K562 (cell line): ENCODE measurements at regions not wholly inside any gene's neighbourhood (a gene's known extent, or its start where the extent isn't known, plus 50 kb on each side); places are given as distances from the start of the nearest gene placed in this dataset.

Experiments used
- ATAC-seq: fragments of 200-7000 bp; cut with Tn5 transposase; 3 replicates; pipeline ENCODE4 v1.9.1; 2020; ENCODE audit warnings: moderate library complexity
- BruUV-seq: library from RNA; stranded (reverse); fragments of 400-500 nt; replicated peaks from 2 replicates; lab custom pipeline; 2021; lab: Mats Ljungman, UMichigan
- CTCF ChIA-PET: fragments of 300-600 bp; formaldehyde crosslinking; extraction: SDS; loops from one replicate; lab custom pipeline; 2021; ENCODE audit warnings: low intra/inter-chr PET ratio; lab: Yijun Ruan, JAX
- POLR2A ChIA-PET: fragments of 300-600, 350-650 bp; sonication (Branson Sonifier 250); formaldehyde crosslinking; extraction: SDS; loops from one replicate; lab custom pipeline; 2021; ENCODE audit warnings: antibody characterized with exemption, inconsistent platforms; lab: Yijun Ruan, JAX
- DNase-seq, 4 experiments: peaks; one replicate each; pipeline versions ENCODE4 v3.0.0 to v3.0.0-alpha.2; 2011 to 2018; ENCODE audit warnings: low spot score in 3 of 4, mixed read lengths in 3 of 4; ENCODE audit errors: extremely low read depth in 1 of 4
- FAIRE-seq: peaks from 2 replicates; lab custom pipeline; 2011; peaks lifted over from hg19 to GRCh38; lab: Jason Lieb, UNC
- H2AFZ ChIP-seq: 2 replicates; pipeline ENCODE4 v1.6.0; 2011; ENCODE audit warnings: low read depth, low read length, control low read depth, inconsistent platforms
- H3K27ac ChIP-seq: fragments of 200-600 bp; 3 replicates; pipeline ENCODE4 v1.8.0; 2011; ENCODE audit warnings: low read depth, mild to moderate bottlenecking, control low read depth, inconsistent platforms, low read length, moderate library complexity, mixed read lengths; ENCODE audit errors: extremely low read depth
- H3K27me3 ChIP-seq, 2 experiments: fragments of 300-600 bp in 1 of 2; 2 replicates in 1 of 2; 3 replicates in 1 of 2; pipeline versions ENCODE4 v1.6.0 to v1.8.0; 2011; ENCODE audit warnings: inconsistent platforms in 2 of 2, low read length in 2 of 2, mild to moderate bottlenecking in 1 of 2, mixed read lengths in 1 of 2, moderate library complexity in 1 of 2; ENCODE audit not compliant: control insufficient read depth in 2 of 2, insufficient read depth in 2 of 2
- H3K36me3 ChIP-seq: fragments of 300-600 bp; 3 replicates; pipeline ENCODE4 v1.8.0; 2011; ENCODE audit warnings: mild to moderate bottlenecking, low read length, inconsistent platforms; ENCODE audit not compliant: control insufficient read depth, insufficient read depth
- H3K4me1 ChIP-seq, 2 experiments: fragments of 200-600 bp in 1 of 2; replicated peaks in 1 of 2; 2 replicates in 1 of 2; 3 replicates in 1 of 2; pipeline versions ENCODE4 v1.5.1 to v1.8.0; 2011; ENCODE audit warnings: inconsistent platforms in 2 of 2, low read length in 2 of 2, mild to moderate bottlenecking in 1 of 2, mixed read lengths in 1 of 2, moderate library complexity in 1 of 2; ENCODE audit not compliant: control insufficient read depth in 2 of 2, insufficient read depth in 2 of 2
- H3K4me2 ChIP-seq: 2 replicates; pipeline ENCODE4 v1.6.1; 2011; ENCODE audit warnings: low read length, control low read depth, inconsistent platforms, mixed read lengths; ENCODE audit not compliant: insufficient read depth
- H3K4me3 ChIP-seq: fragments of 200-600 bp; sonication (generic), shearing (Covaris generic); 2 replicates; pipeline ENCODE4 v1.5.1; 2016; ENCODE audit warnings: control low read depth, inconsistent platforms
- H3K79me2 ChIP-seq: fragments of 200-600 bp; 3 replicates; pipeline ENCODE4 v1.8.0; 2011; ENCODE audit warnings: low read length, inconsistent platforms; ENCODE audit not compliant: control insufficient read depth, insufficient read depth
- H3K9ac ChIP-seq, 2 experiments: 2 replicates each; pipeline versions ENCODE4 v1.6.0 to v1.6.1; 2011; ENCODE audit warnings: low read depth in 2 of 2, low read length in 2 of 2, control low read depth in 1 of 2, inconsistent platforms in 1 of 2, mild to moderate bottlenecking in 1 of 2, mixed read lengths in 1 of 2; ENCODE audit not compliant: insufficient read depth in 1 of 2
- H3K9me1 ChIP-seq: one replicate; pipeline ENCODE4 v1.6.0; 2011; ENCODE audit warnings: inconsistent platforms, mild to moderate bottlenecking, low read length, moderate library complexity; ENCODE audit not compliant: control insufficient read depth, insufficient read depth
- H3K9me3 ChIP-seq: replicated peaks from 2 replicates; pipeline ENCODE4 v1.5.1; 2011; ENCODE audit warnings: low read depth, low read length, inconsistent platforms; ENCODE audit not compliant: control insufficient read depth, insufficient read depth
- H4K20me1 ChIP-seq: replicated peaks from 2 replicates; pipeline ENCODE4 v1.6.1; 2011; ENCODE audit warnings: low read length, inconsistent platforms, mixed read lengths; ENCODE audit not compliant: control insufficient read depth, insufficient read depth
- ARID3A ChIP-seq: IDR thresholded peaks from 2 replicates; pipeline ENCODE4 v1.6.1; 2012; ENCODE audit warnings: low read depth, low read length, improper control_type of control experiment, borderline replicate concordance
- BDP1 ChIP-seq: IDR thresholded peaks from 3 replicates; pipeline ENCODE4 v1.6.1; 2011; ENCODE audit not compliant: insufficient read length, insufficient read depth
- EGR1 ChIP-seq: fragments of 450-650 bp; conservative IDR thresholded peaks from 2 replicates; pipeline ENCODE4 v1.6.1; 2017; ENCODE audit warnings: mild to moderate bottlenecking
- FOXK1 ChIP-seq: sonication (generic); formaldehyde crosslinking; IDR thresholded peaks from 2 replicates; pipeline ENCODE4 v1.8.0; 2022; ENCODE audit warnings: missing genetic modification reagents, mild to moderate bottlenecking, borderline replicate concordance
- MAFF ChIP-seq: IDR thresholded peaks from 2 replicates; pipeline ENCODE4 v1.6.1; 2012; ENCODE audit warnings: low read length, improper control_type of control experiment
- NBN ChIP-seq: fragments of 450-650 bp; IDR thresholded peaks from 2 replicates; pipeline ENCODE4 v1.6.1; 2016; ENCODE audit warnings: low read depth, mild to moderate bottlenecking
- RHOXF2B ChIP-seq: fragments of 250-450 bp; sonication (Bioruptor Pico); conservative IDR thresholded peaks from 2 replicates; pipeline ENCODE4 v1.5.1; 2021
- SMAD4 ChIP-seq: fragments of 250-450 bp; sonication (Bioruptor Pico); conservative IDR thresholded peaks from 2 replicates; pipeline ENCODE4 v1.8.0; 2021; ENCODE audit warnings: inconsistent platforms, mild to moderate bottlenecking, moderate library complexity
- SUPT5H ChIP-seq: fragments of 450-650 bp; IDR thresholded peaks from 2 replicates; pipeline ENCODE4 v1.6.1; 2016
- THRB ChIP-seq: fragments of 450-650 bp; formaldehyde crosslinking; conservative IDR thresholded peaks from 2 replicates; pipeline ENCODE4 v1.4.0; 2022; ENCODE audit warnings: mild to moderate bottlenecking, missing genetic modification characterization
- ZSCAN32 ChIP-seq: fragments of 450-650 bp; formaldehyde crosslinking; IDR thresholded peaks from 2 replicates; pipeline ENCODE4 v1.4.0; 2020; ENCODE audit warnings: mild to moderate bottlenecking, moderate library complexity
- WGBS: fragments of 100-300 bp; shearing (Covaris generic); methylation state at CpG from one replicate; pipeline ENCODE4 v1.1.6; 2016; ENCODE audit warnings: low coverage, mixed read lengths; ENCODE audit not compliant: insufficient coverage; ENCODE audit errors: missing lambda C conversion rate; 5-methylcytosine and 5-hydroxymethylcytosine counted together
- in situ Hi-C: fragments of 300-500 bp; cut with MboI; formaldehyde crosslinking; loops from 4 replicates; pipeline ENCODE4 v1.15.0; 2018; ENCODE audit warnings: inconsistent platforms, mixed read lengths
- intact Hi-C: fragments of 100-400 bp; cut with micrococcal nuclease; formaldehyde crosslinking; loops from 2 replicates; pipeline ENCODE4 v1.14.2; 2022
- TF ChIP-seq, protein P1 (sequence below): fragments of 250-450 bp; sonication (Bioruptor Pico); IDR thresholded peaks from 2 replicates; pipeline ENCODE4 v1.5.0; 2021

GRCh38 chr1:818618-819291, 105.0 kb upstream of the SAMD11 start:
- no peak for DNase-seq
- Histone ChIP-seq H3K9ac (no peak overlapping the region), H3K9me1 (peaks cover 2% of the 10 kb centered on the region), H3K79me2 (peaks cover 7% of the 10 kb centered on the region), H3K27me3 (no peaks in the 10 kb centered on the region), H3K4me1 (peaks cover 5 to 6% of the 10 kb centered on the region in 2 experiments; a peak in 3 of 5 replicates), H4K20me1 (peaks cover 10% of the 10 kb centered on the region), H3K4me3 (no peak overlapping the region)
- intact Hi-C loops, result no loop called here
- no TSS peak for BruUV-seq
- POLR2A ChIA-PET, result no interaction called here
- TF ChIP-seq RHOXF2B, result no peak
- TF ChIP-seq, protein P1, sequence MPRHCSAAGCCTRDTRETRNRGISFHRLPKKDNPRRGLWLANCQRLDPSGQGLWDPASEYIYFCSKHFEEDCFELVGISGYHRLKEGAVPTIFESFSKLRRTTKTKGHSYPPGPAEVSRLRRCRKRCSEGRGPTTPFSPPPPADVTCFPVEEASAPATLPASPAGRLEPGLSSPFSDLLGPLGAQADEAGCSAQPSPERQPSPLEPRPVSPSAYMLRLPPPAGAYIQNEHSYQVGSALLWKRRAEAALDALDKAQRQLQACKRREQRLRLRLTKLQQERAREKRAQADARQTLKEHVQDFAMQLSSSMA, result no peak
- TF ChIP-seq SMAD4 (CRISPR knock-in tag), result no peak
- no peak for TF ChIP-seq SUPT5H
- TF ChIP-seq NBN, result no peak
- TF ChIP-seq FOXK1 (CRISPR knock-in tag), result no peak
- TF ChIP-seq ZSCAN32 (CRISPR knock-in tag), result no peak
- TF ChIP-seq THRB (CRISPR knock-in tag), result no peak
- TF ChIP-seq BDP1, result no peak
- TF ChIP-seq EGR1, result no peak
- TF ChIP-seq ARID3A, result no peak
- no peak for TF ChIP-seq MAFF
- TF ChIP-seq, all 486 proteins: peak for 0
- CTCF ChIA-PET, result no interaction called here
- WGBS, result 71% methylated on average over 13 of the region's 13 CpGs
- no peak overlapping the region for H3K4me2 ChIP-seq
- no peaks in the 10 kb centered on the region; the same call in 2 of the 3 replicates for H3K36me3 ChIP-seq
- H3K9me3 ChIP-seq, result no peaks in the 10 kb centered on the region
- H2AFZ ChIP-seq, result no peak overlapping the region
- ATAC-seq (peak; percentile 13; the same call in 2 of the 3 replicates), FAIRE-seq (no peak)
- H3K27ac ChIP-seq, result no peak overlapping the region
- in situ Hi-C loops, result no loop called here
